Urinary bladder (tissue), 3 donors: ENCODE measurements at regions not wholly inside any gene's neighbourhood (a gene's known extent, or its start where the extent isn't known, plus 50 kb on each side); places are given as distances from the start of the nearest gene placed in this dataset.
"Not testable (repeated sequence)": the region's sequence is repeated elsewhere in the genome, so short reads cannot be mapped to it uniquely, and the experiment has no call there.

ENCODE experiments used
- DNase-seq: peaks from one replicate; pipeline ENCODE4 v3.0.0-alpha.2; 2015; ENCODE audit errors: extremely low spot score
- H3K27ac ChIP-seq: one replicate; pipeline ENCODE4 v1.5.1; 2013; ENCODE audit warnings: low read depth, mild to moderate bottlenecking, moderate library complexity
- H3K36me3 ChIP-seq: one replicate; pipeline ENCODE4 v1.6.1; 2013; ENCODE audit warnings: mild to moderate bottlenecking, moderate library complexity; ENCODE audit not compliant: insufficient read depth
- H3K4me1 ChIP-seq: one replicate; pipeline ENCODE4 v1.6.1; 2013; ENCODE audit warnings: mild to moderate bottlenecking, moderate library complexity; ENCODE audit not compliant: insufficient read depth
- H3K4me3 ChIP-seq: one replicate; pipeline ENCODE4 v1.5.1; 2013; ENCODE audit warnings: low read depth, low read length
- WGBS: extraction: QIAGEN DNeasy Blood & Tissue Kit; methylation state at CpG from one replicate; pipeline ENCODE4 v1.1.7; 2013; 5-methylcytosine and 5-hydroxymethylcytosine counted together
- donor health status: healthy with polysubstance abuse.
- donor health status: healthy.

DNA sequence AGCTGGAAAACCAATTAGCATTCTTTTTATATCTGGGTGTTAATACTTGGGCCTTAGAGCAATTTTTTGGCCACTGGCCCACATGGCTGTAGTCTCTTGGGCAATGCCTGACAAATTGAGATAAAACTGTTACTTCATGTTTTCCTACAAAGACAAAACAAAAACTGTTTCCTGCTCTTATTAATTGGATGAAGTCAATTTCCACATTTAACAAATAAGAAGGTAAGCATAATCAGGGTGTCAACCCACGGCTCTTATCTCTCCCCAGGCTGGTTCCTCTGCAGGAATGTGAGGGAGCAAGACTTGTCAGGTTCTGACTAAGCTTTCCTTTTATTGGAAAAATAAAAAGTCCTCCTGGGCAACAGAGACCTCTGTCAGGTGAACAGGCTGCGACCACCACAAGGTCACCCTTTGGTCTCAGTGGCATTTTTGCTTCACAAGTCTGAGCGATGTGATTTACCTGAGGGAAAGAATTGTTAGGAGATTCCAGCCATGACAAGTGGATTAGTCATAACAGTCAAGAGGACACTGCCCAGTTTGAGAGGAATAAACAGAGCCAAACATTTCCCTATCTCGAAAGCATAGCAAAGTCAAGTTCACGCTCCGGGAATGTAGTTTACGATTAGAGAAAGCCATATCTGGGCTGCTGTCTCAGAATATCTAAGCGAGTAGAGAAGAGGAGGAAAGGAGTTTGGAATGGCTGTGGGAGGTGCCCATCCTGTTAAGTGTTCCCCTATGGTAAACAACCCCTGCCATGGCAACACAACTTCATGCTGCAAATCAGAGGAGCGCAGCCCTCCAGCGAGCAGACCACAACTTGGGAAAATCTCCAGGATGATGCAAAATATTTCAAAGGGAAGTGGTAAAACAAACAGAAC is 144.4 kb downstream of the TES start:
- H3K36me3 ChIP-seq = no peaks in the 10 kb centered on the region
- peak overlapping the region; percentile 11 for H3K27ac ChIP-seq
- 8% methylated on average over 10 of the region's 10 CpGs for WGBS
- no peak overlapping the region for H3K4me3 ChIP-seq
- H3K4me1 ChIP-seq = no peaks in the 10 kb centered on the region
- peak; percentile 84 for DNase-seq

DNA sequence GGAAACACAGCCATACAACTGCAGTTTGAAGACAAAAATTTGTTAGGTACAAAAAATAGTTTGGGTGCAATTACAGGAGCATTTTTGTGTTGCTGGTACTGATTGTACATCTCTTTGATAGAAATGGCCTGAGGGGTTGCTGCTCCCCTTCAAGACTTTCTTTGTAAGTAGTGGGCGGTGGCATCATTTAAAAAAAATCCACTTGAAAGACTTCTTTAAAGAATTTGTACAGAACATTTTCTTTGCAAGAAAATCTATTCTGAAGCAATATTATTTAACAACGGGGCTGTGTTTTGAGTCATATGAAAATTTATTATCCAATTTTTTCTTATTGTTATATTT is 144.1 kb upstream of the CAV2 start:
- no peak overlapping the region for H3K27ac ChIP-seq
- 22% methylated on average over 2 of the region's 2 CpGs for WGBS
- H3K4me1 ChIP-seq = no peaks in the 10 kb centered on the region
- no peak for DNase-seq
- H3K36me3 ChIP-seq = no peaks in the 10 kb centered on the region
- H3K4me3 ChIP-seq = no peak overlapping the region

DNA sequence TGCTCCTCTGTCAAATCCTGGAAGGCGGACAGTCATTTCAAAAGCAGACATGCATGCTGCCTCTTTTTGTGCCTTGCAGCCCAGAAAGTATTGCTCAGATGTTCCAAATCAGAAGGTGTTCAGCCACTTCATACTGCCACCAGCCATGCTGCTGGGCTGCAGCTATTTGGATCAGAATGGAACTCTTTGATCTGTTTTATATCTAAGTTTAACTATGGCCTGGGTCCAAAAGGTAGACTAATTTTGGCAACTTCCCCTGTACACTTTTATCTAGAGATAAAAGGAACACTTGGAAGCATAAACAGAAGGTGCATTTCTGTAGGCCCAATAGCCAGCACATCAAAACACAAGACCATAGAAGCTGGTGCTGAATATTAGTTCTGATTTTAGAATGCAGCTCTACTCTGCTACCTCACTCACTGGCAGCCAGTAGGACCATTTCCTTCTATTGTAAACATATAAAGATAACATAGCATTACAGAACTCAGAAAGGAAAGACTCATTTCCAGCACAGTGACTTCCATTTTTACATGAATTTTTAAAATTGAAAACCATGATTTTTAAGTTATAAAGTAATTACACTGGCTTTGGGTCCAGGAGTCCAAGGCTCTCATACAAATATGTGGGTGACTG is 143.1 kb upstream of the CAV2 start:
- 66% methylated on average over 1 of the region's 1 CpG for WGBS
- Histone ChIP-seq H3K4me3 (no peak overlapping the region), H3K27ac (no peak overlapping the region), H3K36me3 (no peaks in the 10 kb centered on the region), H3K4me1 (no peaks in the 10 kb centered on the region)
- DNase-seq = no peak

DNA sequence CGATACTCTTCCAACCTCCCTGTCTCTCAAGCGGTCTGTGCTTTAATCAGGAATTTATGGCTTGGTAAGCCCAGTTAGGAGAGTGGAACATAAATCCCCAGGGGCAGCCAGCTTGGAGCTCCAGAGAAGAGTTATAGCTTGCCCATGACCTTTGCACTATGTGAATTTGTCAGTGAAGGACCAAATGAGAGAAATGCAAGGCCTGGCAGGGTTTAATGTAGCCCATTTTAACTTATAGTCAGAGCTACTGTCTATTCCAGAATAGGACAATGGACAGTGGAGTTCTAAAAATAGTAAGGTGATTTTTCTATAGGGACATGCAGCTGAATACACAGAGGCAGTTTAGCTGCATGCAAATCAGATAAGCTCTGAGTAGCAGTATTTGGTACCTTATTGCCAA is 142.6 kb upstream of the CAV2 start:
- WGBS = 48% methylated on average over 2 of the region's 2 CpGs
- Histone ChIP-seq H3K4me3 (no peak overlapping the region), H3K27ac (no peak overlapping the region), H3K4me1 (no peaks in the 10 kb centered on the region), H3K36me3 (no peaks in the 10 kb centered on the region)
- DNase-seq = no peak

DNA sequence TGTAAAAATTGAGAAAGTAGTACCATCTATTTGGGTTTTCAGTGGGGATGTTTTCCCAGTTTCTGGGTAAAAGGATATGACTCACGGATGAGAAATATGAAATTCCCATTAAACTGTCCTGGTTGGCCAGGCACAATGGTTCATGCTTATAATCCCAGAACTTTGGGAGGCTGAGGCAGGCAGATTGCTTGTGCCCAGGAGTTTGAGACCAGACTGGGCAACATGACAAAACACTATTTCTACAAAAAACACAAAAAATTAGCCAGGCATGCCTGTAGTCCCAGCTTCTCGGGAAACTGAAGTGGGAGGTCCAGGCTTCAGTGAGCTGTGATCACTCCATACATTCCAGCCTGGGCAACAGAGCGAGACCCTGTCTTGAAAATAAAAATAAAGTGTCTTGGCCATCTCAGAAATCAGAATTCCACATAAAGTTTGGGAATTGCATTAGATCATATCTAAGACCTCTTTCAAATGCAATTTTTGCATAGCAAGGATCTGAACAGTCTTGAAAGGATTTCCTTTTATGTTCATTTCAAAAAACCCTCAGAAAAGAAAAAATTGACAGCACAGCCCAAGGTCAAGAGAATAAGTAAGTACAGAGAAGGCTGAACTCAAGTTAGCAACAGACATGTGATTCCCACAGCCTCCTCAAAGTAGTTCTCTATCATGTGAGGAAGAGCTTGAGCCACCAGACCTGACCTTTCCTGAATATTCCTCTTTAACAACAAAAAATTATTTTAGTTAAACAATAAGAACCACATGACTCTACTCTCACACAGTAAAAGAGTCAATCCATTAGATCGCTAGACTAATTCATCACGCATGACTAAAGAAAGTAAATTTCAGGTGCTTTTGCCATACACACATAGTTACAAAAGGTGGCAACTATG is 141.5 kb upstream of the CAV2 start:
- H3K36me3 ChIP-seq = no peaks in the 10 kb centered on the region
- no peaks in the 10 kb centered on the region for H3K4me1 ChIP-seq
- H3K27ac ChIP-seq = no peak overlapping the region
- 70% methylated on average over 5 of the region's 5 CpGs for WGBS
- no peak for DNase-seq
- H3K4me3 ChIP-seq = no peak overlapping the region

DNA sequence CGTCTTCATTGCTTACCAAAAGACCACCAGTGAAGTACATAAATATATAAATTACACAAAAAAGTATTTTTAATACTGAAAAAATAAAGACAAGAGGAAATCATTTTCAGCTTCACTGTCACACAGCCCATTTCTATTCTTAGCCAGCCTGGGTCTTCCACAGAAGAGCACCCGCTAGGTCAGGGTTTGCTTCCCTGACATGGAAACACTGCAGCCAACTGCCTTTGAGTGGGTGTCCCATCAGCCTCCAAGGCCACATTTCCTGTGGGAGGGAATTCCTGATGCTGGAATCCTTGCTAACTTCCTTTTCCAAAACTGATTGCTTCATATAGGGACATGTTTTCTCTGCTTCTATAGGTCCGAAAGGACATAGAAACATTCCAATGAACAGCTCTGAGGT is 137.8 kb upstream of the CAV2 start:
- no peak overlapping the region for H3K27ac ChIP-seq
- no peak overlapping the region for H3K4me3 ChIP-seq
- WGBS = 92% methylated on average over 3 of the region's 3 CpGs
- H3K4me1 ChIP-seq = no peaks in the 10 kb centered on the region
- no peak for DNase-seq
- H3K36me3 ChIP-seq = no peaks in the 10 kb centered on the region

DNA sequence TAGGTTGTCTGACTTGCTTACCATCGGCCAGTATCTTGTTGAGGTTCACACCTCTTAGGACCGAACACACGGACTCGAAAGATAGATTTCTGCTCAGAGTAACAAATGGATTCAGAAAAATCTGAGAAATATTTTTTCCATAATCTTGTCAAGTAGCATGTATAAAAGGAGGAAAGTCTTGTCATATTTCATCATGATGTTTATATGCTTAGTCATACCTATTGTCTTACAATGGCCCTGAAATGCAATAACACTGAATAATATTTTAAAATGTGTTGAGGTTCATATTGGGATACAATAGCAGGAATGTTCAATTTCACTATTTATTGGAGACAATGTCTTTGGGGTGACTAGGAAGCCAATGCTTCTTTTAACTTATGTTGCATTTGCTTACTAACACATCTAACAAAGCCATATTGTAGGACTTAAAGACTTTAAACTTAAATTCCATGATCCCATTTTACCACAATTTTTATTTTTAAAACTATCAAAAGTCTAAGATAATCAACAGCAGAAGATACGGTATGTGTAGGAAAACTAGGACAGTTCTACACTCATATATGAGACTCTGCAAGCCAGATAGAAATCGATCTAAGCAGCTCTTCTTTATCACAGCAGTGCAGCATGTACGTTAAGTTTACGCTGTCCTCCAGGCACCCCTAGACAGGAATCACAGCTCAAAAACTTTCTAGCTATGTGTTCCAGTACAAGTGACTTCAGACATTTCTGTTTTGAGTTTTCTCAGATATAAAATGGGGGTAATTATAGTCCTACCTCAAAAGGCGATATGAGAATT is 135.7 kb upstream of the CAV2 start:
- Histone ChIP-seq H3K27ac (no peak overlapping the region), H3K4me3 (no peak overlapping the region), H3K4me1 (no peaks in the 10 kb centered on the region), H3K36me3 (no peaks in the 10 kb centered on the region)
- WGBS = 95% methylated on average over 9 of the region's 9 CpGs
- no peak for DNase-seq

DNA sequence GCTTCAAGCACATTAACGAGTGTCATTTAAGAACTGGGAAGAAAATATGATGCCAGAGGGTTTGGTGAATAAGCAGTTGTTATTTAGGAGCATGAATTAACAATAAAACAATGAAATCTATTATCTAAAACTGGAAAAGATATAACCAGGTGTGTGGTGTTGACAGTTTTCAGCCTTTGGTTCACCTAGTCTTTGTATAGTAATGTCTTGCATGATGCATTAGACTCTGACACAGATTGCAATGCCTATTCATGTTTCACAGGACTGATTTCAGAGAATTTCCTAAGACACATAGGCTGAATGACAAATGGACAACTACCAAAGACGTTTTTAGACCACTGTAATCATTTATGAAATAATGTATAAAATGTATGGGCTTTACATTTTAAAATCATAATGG is 135.1 kb upstream of the CAV2 start:
- no peaks in the 10 kb centered on the region for H3K36me3 ChIP-seq
- no peak overlapping the region for H3K4me3 ChIP-seq
- H3K27ac ChIP-seq = no peak overlapping the region
- H3K4me1 ChIP-seq = no peaks in the 10 kb centered on the region
- no peak for DNase-seq
- 92% methylated on average over 2 of the region's 2 CpGs for WGBS

DNA sequence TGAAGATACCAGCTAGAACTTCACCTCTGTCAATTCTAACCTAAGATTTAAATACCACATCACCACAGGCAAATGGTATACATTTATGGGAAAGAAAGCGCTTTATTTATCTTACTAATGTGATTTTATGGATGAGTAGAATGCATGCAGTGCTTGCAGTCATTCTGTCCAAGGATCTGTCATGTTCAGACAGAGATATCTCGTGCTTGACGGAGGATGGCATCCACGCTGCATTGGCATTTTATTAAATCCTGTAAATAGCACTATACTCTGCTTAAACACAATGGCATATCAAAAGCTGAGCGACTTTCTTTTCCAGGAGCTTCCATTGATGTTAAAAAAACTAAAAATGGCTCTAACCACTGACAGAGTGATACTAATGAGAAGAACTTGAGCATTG is 133.7 kb upstream of the CAV2 start:
- Histone ChIP-seq H3K36me3 (no peaks in the 10 kb centered on the region), H3K4me3 (no peak overlapping the region), H3K27ac (no peak overlapping the region), H3K4me1 (no peaks in the 10 kb centered on the region)
- 86% methylated on average over 5 of the region's 5 CpGs for WGBS
- no peak for DNase-seq

DNA sequence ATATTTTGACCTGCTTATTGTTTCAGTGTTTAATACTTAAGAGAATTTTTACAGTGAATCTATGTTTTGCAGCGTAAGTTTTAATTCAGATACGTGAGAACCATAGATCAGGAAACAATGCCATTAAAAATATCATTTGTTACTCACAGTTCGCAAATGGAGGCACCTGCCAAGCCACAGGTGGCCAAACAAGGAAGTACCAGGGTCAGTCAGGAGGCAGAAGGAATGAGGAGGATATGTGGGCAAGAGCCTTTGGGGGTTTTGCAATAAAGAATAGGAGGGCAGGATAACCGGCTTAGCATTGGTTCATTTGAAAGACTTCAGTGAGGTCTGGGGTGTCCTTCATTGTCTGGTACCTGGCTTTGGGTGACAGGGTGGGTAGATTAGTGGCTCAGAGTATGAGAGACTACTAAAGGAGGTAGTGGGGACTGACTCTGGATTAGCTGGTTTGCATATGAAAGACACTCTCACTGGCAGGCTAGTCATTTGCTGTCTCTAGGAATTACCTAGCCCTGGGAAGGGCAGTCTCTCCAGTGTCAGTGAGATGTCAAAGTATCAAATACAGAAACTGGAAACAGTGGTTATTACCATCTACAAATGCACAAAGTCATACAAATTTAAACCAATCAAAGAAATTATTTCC is 132.2 kb upstream of the CAV2 start:
- H3K4me3 ChIP-seq = no peak overlapping the region
- H3K27ac ChIP-seq = no peak overlapping the region
- no peaks in the 10 kb centered on the region for H3K36me3 ChIP-seq
- WGBS = 93% methylated on average over 4 of the region's 4 CpGs
- no peak for DNase-seq
- H3K4me1 ChIP-seq = no peaks in the 10 kb centered on the region

DNA sequence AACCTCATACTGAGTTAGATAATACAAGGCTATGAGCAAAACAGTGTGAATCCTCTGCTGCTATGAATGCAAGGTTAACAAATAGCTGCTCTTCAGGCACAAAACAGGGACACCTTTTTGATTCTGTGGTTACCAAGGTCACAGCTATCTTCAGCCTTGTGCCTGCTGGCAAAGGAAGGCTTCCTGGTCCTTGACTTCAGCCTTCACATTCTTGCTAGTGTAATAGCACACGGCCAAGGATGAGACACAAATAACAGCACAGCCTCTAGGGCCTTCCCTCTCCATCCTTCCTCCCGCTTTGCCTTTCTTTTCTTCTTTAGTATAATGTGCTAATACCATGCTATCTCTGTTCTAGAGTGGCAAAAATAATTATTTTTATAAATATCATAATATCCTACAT is 130.6 kb upstream of the CAV2 start:
- Histone ChIP-seq H3K27ac (no peak overlapping the region), H3K36me3 (no peaks in the 10 kb centered on the region), H3K4me1 (no peaks in the 10 kb centered on the region), H3K4me3 (no peak overlapping the region)
- DNase-seq = no peak
- 55% methylated on average over 2 of the region's 2 CpGs for WGBS

DNA sequence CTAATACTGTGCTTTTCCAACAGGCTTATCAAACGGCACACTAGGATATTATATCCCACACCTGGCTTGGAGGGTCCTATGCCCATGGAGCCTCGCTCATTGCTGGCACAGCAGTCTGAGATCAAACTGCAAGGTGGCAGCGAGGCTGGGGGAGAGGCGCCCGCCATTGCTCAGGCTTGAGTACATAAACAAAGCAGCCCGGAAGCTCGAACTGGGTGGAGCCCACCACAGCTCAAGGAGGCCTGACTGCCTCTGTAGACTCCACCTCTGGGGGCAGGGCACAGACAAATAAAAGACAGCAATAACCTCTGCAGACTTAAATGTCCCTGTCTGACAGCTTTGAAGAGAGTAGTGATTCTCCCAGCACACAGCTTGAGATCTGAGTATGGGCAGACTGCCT is 128.0 kb upstream of the CAV2 start:
- not testable (repeated sequence) for H3K4me1 ChIP-seq, H3K27ac ChIP-seq, H3K36me3 ChIP-seq, H3K4me3 ChIP-seq, DNase-seq
- 98% methylated on average over 7 of the region's 7 CpGs for WGBS

DNA sequence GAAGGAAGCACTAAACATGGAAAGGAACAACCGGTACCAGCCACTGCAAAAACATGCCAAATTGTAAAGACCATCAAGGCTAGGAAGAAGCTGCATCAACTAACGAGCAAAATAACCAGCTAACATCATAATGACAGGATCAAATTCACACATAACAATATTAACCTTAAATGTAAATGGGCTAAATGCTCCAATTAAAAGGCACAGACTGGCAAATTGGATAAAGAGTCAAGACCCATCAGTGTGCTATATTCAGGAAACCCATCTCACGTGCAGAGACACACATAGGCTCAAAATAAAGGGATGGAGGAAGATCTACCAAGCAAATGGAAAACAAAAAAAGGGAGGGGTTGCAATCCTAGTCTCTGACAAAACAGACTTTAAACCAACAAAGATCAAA is 126.3 kb upstream of the CAV2 start:
- not testable (repeated sequence) for DNase-seq, H3K4me3 ChIP-seq, H3K4me1 ChIP-seq, H3K27ac ChIP-seq, H3K36me3 ChIP-seq
- 80% methylated on average over 1 of the region's 3 CpGs for WGBS
